ENCODE measurements at regions not wholly inside any gene's neighbourhood (a gene's known extent, or its start where the extent isn't known, plus 50 kb on each side); places are given as distances from the start of the nearest gene placed in this dataset.

DNA sequence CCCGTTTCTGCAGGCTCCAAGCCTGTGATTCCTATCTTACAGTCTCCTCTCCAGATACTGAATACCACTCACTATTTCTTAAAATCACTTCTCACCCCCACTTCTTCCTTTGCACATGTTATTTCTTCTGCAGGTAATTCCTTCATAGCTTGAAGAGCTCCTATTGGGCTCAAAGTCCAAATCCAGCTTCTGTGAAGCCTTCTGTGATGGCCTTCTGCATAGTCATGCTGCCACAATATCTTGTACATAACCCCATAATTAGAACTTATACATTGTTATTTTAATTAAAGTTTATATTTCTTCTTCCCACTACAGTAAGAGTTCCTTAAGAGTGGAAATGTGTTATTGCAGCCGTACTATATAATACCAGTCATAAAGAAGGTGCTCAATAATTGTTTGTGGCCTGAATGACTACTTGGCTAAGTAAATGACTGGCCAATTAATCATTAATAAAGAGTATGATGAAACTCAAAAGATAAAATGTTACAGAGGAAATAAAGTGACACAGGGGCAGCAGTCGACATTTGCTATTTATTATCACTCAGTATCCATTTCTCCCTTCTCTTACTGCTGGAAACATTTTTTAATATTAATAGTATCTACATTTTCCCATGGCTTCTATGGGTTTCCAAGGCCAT, 886.6 kb downstream of the TTLL7 start:
- TF ChIP-seq BHLHE40 (IDR thresholded peaks at IDR 0.05; ENCODE audit: low read depth, low read length), result no peak
- TF ChIP-seq, protein P1, sequence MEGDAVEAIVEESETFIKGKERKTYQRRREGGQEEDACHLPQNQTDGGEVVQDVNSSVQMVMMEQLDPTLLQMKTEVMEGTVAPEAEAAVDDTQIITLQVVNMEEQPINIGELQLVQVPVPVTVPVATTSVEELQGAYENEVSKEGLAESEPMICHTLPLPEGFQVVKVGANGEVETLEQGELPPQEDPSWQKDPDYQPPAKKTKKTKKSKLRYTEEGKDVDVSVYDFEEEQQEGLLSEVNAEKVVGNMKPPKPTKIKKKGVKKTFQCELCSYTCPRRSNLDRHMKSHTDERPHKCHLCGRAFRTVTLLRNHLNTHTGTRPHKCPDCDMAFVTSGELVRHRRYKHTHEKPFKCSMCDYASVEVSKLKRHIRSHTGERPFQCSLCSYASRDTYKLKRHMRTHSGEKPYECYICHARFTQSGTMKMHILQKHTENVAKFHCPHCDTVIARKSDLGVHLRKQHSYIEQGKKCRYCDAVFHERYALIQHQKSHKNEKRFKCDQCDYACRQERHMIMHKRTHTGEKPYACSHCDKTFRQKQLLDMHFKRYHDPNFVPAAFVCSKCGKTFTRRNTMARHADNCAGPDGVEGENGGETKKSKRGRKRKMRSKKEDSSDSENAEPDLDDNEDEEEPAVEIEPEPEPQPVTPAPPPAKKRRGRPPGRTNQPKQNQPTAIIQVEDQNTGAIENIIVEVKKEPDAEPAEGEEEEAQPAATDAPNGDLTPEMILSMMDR (conservative IDR thresholded peaks at IDR 0.05; ENCODE audit: low read depth, low read length), result no peak
- TF ChIP-seq, protein P2, sequence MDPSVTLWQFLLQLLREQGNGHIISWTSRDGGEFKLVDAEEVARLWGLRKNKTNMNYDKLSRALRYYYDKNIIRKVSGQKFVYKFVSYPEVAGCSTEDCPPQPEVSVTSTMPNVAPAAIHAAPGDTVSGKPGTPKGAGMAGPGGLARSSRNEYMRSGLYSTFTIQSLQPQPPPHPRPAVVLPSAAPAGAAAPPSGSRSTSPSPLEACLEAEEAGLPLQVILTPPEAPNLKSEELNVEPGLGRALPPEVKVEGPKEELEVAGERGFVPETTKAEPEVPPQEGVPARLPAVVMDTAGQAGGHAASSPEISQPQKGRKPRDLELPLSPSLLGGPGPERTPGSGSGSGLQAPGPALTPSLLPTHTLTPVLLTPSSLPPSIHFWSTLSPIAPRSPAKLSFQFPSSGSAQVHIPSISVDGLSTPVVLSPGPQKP (IDR thresholded peaks at IDR 0.05; ENCODE audit: borderline replicate concordance, low read depth, low read length), result no peak
